NCI-H2196 treated with DMSO at 0.1 percent for 48 hours (cell line): ENCODE measurements at regions not wholly inside any gene's neighbourhood (a gene's known extent, or its start where the extent isn't known, plus 50 kb on each side); places are given as distances from the start of the nearest gene placed in this dataset.
"Not testable (repeated sequence)": the region's sequence is repeated elsewhere in the genome, so short reads cannot be mapped to it uniquely, and the experiment has no call there.

Experiments
- DNase-seq: peaks from one replicate; lab custom pipeline; 2025; ENCODE audit not compliant: unreplicated experiment; lab: John Stamatoyannopoulos, UW

DNA sequence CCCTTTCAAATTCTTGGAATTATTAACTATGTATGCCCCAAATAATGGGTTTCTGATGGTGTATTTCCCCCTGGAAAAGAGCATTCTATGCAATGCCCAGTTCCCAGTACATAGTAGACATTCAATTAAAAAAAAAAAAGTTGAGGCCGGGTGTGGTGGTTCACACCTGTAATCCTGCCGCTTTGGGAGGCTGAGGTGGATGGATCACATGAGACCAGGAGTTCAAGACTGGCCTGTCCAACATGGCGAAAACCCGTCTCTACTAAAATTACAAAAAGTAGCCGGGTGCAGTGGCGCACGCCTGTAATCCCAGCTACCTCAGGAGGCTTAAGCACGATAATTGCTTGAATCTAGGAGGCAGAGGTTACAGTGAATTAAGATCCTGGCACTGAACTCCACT lies 83.3 kb upstream of the ZNF217 start:
- no peak for DNase-seq

DNA sequence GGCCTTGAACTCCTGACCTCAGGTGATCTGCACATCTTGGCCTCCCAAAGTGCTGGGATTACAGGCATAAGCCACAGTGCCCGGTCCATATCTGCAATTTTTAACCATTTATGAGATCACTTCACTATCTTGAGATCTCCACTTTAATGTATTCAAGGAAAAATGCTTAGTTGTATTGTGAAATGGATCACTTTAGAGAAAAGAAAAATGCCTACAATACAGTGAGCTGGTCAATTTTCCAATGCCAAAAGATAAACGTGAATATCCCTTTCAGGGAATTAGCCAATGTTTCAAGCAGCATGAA lies 82.8 kb upstream of the ZNF217 start:
- DNase-seq: no peak

DNA sequence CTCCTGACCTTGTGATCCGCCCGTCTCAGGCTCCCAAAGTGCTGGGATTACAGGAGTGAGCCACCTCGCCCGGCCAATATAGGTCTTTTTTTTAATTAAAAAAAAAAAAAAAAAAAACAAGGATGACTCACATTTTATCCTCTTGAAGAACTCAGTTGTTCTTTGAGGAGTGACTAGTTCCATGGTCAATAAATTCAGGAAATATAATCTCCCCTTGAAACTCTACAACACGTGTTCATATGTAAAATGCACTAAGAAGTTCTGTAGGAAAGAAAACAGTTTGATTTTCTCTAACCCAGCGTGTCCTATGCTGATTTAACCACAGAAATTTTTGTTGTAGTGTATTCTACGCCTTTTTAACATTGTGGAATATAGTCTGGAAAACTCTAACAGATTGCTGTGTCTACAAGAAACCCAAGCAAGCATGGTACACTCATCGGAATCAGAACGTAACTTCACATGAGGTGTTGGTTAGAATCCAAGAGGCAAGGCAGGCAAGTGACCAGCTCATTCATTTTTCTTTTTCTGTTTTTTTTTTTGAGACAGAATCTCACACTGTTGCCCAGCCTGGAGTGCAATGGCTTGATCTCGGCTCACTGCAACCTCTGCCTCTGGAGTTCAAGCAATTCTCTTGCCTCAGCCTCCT lies 79.0 kb upstream of the ZNF217 start:
- DNase-seq: no peak

DNA sequence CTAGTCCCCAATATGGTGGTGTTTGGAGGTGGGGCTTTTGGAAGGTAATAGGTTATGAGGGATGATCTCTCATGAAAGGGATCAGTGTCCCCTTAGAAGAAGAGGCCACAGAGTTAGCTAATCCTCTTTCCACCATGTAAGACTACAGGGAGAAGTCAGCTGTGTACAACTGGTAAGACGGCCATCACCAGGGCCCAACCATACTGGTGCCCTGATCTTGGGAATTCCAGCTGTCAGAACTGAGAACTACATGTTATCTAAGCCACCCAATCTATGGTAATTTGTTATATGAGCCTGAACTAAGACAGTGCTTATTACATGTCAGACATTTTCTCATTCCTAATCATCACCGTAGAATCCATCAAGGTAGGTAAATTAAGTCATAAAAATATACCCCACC lies 77.7 kb upstream of the ZNF217 start:
- no peak for DNase-seq

DNA sequence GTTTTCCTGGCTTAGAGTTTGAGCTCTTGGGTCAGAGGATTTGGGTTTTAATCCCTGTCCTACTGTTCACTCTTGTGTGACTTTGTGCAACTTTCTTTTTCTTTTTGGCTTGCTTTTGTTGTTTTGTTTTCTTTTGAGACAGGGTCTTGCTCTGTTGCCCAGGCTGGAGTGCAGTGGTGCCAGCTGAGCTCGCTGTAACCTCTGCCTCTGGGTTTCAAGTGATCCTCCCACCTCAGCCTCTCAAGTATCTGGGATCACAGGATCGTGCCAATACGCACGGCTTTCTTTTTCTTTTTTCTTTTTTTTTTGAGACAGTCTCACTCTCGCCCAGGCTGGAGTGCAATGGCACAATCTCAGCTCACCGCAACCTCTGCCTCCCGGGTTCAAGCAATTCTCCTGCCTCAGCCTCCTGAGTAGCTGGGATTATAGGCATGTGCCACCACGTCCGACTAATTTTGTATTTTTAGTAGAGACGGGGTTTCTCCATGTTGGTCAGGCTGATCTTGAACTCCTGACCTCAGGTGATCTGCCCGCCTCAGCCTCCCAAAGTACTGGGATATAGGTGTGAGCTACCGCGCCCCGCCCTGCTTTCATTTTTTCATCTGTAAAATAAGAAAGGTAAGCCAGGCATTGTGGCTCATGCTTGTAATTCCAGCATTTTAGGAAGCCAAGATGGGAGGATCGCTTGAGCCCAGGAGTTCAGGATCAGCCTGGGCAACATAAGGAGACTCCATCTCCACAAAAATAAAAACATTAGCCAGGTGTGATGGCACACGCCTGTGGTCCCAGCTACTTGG lies 76.1 kb upstream of the ZNF217 start:
- DNase-seq: not testable (repeated sequence)

DNA sequence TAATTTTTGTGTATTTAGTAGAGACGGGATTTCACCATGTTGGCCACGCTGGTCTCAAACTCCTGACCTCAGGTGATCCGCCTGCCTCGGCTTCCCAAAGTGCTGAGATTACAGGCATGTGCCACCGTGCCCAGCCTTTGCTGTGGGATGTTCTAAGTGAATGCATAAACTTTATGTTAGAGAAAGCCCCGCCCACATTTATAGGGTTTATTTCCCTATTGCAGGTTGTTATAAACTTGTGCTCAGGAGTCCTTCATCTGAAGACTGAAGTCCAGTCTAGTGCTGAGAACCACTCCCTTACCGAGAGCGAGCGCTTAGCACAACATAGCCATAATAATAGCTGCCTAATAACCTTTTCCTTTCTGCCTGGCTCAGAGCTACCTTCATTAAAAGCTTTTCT lies 75.4 kb upstream of the ZNF217 start:
- DNase-seq: no peak

DNA sequence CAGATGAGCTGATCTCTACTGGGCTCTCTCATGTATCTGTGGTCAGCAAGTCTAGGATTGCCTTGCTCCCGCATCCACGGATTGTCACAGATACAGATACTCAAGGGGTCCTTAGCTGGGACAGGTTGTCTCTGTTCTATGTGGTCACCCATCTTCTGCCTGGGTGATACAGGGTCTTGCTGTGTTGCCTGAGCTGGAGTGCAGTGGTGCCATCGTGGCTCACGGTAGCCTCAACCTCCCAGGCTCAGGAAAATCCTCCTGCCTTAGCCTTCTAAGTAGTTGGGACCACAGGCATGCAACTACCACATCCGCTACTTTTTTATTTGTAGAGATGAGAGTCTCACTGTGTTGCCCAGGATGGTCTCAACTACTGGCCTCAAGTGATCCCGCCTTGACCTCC lies 72.5 kb upstream of the ZNF217 start:
- no peak for DNase-seq

DNA sequence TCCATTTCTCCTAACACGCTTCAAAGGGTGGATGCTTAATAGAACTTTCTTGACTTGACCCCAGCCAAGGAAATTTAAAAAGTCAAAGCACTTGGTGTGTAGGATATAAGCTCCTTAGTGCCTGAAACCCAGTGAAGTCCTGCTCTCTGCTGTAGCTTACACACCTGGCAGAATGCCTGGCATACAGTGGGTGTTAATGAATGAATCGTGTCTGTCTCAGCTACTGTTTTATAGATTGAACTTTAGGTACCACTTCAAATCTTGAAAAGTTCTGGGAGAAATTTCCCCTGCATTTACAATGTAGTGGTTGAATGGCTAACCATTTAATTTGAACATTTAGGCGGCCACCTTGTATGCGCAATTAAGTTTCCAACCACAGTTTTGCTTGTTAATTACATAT lies 70.5 kb upstream of the ZNF217 start:
- no peak for DNase-seq

DNA sequence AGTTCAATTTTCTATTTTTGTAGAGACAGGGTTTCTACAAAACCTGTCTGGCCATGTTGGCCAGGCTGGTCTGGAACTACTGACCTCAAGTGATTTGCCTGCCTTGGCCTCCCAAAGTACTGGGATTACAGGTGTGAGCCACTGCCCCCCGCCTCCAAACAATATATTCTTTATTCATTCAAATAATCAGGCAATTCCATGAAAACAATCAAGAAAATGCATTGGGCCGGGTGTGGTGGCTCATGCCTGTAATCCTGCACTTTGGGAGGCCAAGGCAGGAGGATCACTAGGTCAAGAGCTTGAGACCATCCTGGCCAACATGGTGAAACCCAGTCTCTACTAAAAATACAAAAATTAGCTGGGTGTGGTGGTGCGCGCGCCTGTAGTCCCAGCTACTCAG lies 69.9 kb upstream of the ZNF217 start:
- DNase-seq: not testable (repeated sequence)

DNA sequence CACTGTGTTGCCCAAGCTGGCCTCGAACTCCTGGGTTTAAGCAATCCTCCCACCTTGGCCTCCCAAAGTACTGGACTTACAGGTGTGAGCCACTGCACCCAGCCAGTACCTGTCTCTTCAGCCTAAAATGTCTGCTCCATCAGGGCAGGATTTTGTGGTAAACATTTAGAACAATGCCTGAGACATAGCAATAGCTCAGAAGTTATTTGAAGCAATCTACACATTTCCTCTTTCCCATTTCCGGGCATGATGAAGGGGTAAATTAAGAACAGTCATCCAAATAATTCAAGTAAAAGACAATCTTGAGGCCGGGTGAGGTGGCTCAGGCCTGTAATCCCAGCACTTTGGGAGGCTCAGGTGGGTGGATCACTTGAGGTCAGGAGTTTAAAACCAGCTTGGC lies 69.0 kb upstream of the ZNF217 start:
- no peak for DNase-seq

DNA sequence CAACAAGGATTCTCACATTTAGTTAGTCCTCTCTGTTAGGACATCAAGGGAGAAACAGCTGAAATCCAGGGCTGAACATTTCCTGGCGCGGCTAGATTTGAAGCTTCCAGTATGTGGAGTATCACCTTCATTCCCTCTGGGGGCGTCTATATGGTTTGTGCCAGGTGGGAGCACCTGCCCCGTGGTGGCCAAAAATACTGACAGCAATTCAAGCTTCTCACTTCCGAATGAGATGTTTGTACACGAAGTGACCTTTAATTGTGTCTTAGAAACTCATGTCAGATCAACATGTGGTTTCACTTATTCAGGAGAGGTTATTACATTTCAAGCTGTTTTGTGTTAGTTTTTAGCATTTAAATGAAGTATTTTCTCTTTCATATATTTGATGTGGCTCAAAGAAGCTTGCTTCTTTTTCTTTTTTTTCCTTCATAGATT lies 67.3 kb upstream of the ZNF217 start:
- DNase-seq: no peak

DNA sequence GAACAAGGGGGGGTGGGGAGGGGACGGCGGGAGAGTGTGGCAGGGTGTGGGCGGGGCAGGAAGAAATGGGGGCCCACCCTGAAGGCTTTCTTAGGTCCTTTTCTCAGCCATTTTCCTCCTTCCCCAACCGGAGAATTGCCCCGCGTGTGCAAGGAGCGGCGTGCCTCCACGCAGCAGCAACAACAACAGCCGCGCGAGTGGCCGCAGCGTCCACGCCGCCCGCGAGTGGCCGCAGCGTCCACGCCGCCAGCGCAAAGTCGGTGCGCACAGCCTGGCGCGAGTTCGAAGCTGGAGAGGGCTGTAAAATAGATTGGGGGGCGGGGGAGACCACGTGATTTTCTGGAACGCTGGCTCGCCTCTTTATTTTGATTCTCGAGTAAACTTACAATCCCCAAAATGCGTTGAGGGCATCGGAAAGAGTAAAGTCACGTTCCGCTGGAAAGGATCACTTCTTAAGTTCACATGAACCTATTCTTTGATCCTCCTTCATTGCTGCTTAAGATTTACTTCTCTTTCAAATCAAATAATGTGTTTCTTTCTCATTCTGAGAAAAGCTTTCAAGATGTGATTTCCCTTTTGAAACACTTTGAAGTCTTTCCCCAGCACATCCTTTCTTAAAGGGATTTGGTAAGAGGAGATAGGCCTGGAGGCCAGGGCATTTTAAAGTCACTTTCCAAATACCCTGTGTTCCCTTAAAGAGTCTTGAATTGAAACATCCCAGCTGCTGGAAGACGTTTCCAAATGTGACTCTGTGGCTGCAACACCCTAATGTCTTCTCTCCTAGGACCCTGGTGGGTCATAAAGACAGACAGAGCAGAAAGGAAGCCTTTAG lies 66.7 kb upstream of the ZNF217 start:
- DNase-seq: no peak

DNA sequence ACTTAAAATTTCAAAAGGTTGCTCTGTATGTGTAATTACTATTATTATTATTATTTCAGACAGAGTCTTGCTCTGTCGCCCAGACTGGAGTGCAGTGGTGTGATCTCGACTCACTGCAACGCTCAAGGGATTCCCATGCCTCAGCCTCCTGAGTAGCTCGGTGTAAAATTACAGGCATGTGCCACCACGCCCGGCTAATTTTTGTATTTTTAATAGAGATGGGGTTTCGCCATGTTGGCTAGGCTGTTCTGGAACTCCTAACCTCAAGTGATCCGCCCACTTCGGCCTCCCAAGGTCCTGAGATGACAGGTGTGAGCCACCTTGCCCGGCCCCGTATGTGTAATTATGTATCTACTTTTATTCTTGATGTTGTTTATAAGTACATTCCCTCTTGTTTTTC lies 65.3 kb upstream of the ZNF217 start:
- no peak for DNase-seq

DNA sequence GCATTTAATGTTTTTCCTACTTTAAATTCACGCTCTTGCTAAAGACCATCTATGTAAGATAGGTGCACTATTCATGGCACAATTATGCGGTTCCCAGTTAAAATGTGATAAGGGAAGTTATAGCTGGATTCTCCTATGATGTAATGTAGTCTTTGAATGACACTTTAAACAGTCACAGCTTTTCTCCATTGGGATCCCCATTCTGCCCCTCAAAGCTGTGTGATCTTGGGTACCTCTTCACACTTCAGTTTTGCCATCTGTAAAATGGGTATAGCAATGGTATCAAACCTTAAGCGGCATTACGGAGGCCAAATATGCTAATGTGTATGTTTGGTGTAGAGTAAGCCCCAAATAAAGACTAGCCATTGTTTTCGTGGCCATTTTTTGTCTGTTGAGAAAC lies 64.7 kb upstream of the ZNF217 start:
- no peak for DNase-seq

DNA sequence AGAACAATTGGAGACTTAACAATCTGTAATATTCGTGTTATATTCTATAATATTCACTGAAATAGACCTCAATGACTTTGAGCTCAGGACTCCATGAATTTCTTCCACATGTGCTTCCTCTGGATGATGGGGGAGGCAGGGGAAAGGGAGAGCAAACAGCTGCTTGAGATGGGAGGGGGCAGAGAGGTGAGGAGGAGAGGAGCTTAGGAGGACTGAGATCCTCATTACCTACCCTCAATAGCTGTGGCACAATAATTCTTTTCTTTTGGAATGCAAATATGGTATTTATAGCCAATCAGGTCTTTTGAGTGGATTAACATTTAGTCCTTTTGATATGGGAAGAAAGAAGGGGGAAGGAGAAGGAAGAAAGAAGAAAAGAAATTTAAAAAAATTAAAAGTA lies 64.1 kb upstream of the ZNF217 start:
- no peak for DNase-seq

DNA sequence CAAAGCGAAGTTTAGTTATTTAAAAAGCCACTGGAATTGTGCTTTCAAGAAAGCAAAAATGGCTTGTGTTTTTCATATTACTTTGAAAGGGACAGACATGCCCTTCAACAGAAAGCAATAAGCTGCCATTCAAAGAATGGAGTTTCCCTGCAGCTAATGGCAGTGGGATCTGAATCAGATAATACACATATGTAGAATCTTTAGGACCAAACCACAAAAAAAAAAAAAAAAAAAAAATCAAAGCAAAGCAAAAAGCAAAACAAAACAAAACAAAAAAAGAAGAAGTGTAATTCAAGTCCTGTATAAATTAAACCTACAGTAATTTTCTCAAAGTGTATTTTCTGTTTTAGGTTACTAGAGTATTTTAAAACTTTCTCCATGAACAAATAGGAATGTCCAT lies 63.6 kb upstream of the ZNF217 start:
- DNase-seq: no peak

DNA sequence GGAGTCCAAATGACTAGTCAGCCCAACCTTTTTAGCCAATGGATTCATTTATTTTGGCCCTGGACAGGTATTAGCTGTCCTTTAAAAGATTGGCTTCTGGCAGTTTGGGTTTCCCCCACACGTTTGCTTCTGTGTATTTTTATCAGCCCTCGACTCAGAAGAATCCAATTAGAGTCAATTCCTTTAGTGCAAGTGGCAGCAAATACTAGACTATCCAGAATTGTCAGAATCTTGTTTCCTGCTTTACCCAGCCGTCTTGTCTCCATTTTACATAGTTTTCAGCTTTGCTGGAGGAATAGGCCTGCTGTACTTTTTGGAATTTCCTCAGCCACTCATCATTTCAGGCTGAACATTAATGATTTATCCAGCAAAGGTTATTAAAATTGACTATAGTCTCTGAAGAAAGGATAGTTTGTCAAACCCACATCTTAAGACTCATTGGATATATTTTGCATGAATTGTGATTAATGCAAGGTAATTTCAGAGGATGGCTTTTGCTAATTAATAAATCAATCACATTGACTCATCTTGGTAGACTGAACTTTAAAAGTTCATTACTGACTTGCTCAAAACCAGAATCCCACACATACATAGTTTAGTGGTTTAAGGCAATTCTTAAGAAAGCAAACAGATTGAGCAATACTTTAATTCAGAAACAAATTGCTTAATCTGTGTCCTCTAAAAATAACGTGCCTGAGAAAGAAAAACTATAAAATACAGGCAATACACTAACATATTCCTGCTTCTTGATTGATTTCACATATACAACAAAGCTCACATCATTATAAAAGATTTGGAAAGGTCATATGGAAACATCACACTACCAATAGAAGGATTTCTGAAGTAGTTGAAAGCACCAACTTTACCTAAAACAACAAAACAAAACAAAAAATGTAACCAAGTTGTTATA lies 62.9 kb upstream of the ZNF217 start:
- DNase-seq: no peak

DNA sequence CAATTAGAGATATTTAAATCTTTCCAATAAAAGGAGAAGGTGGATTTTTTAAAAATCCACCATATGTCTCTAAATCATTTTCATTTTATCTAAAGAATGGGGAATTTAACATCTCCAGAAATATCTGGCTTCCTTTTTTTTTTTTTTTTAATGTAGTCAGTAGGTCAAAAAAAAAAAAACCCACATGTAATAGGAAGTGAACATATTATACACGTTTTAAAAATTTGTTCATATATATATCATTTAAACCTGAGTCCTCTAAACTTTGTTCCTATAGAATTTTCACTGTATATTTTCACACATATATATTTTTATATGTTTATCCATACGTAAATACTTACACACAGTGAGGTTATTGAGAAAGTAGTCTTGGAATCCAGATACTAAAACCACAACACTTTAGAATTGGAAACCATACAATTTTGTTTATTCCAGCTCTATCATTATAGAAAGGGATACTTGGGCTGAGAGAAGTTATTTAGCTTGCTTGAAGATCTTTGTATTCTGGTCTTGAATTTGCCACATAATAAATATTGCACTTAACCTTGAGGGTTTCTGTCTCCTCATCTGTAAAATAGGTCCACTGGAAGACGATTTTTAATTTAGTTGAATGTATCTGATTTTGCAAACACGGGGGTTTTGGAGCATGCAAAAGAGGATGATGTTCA lies 62.1 kb upstream of the ZNF217 start:
- DNase-seq: no peak

DNA sequence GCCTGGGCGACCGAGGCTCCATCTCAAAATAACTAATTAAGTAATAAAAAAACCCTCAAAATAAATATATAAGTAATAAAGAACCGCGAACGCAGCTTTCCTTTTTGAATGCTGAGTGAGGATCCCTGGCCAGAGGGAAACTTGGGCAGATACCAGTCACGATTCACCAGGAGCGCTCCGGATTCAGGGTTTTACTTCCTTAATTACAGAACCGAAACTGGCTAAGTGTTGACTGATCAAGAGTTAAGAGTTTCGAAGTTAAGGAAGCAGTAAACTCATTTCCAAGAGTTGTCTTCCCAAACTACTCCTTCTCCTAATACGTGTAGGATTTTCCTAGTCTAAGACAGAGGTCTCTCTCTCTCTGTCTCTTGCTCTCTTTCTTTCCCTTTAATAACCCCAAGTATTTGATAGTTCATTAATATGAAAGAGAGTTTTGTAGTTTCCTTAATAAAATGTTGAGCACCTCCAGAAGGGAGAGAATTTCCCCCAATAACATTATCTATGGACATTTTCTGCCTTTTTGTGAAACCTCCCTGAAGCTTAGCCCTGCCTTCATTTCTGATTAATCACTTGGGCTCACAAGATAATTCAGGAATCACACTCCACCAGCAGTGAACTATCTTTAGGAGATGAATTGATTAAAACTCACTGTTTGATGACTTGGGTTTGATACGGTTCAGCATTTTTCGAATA lies 61.4 kb upstream of the ZNF217 start:
- no peak for DNase-seq

DNA sequence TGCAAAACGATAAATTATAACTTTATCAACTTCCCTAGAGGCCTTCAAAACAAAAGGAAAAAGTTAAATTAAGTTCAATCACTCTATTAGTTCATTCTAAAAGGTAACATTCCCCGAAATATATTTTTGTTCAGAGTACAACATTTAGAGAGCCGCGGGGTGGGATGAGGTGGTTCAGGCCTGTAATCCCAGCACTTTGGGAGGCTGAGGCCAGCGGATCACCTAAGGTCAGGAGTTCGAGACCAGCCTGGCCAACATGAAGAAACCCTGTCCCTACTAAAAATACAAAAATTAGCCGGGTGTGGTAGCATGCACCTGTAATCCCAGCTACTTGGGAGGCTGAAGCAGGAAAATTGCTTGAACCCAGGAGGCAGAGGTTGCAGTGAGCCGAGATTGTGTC lies 60.9 kb upstream of the ZNF217 start:
- DNase-seq: not testable (repeated sequence)
